ENCODE measurements at regions not wholly inside any gene's neighbourhood (a gene's known extent, or its start where the extent isn't known, plus 50 kb on each side); places are given as distances from the start of the nearest gene placed in this dataset.

DNA sequence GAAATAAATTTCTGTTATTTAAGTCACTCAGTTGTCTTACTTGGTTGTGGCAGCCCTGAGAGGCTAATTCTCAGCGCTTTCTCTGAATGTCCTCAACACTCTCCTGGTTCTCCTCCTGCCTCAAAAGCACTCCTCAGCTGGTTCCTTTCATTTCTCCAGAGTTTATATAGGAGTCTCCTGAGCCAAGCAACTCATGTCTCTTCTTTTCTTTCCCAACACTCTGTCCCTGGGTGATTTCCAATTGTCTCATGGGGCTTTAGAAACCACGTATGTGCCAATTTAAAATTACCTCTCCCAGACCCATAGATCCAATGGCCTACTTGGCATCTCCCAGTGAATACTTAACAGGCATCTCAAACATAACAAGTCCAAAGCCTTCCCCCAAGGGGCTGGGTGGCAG is 184.3 kb downstream of the TTC32 start:
- DNase-seq (ENCODE audit: low read depth), result no peak

DNA sequence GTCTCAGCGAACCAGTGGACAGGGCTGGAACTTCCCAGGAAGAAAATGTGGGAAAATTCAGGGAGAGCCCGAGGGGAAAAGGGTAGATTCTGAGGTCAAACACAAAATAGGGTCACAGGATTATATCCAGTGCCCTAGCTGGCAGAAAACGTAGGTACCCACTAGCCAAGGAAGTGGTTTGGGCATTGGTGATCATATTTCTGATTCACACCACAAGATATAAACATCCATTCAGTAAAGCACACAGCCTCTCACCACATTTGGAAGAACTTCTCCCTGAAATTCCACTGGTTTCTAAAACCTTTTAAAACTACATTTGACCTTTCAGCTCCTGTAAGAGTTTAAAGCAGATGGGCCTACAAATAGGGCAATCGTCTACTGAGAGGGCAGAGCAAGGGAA is 186.9 kb downstream of the TTC32 start:
- no peak for DNase-seq (ENCODE audit: low read depth)

DNA sequence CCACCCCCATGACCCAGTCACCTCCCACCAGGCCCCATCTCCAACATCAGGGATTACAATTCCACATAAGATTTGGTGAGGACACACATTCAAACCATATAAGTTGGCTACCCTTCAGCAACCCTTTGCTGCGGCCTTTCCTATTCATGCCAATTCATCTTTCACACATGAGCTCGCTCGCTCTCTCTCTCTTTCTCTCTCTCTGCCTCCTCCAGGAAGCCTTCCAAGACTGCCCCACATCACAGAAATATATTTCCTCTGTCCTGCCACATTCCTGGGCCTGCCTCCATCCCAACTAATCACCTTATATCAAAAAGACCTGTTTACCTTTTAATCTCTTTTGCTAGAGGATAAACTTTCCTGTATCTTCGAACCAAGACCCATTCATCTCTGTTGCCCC is 188.9 kb downstream of the TTC32 start:
- DNase-seq (ENCODE audit: low read depth), result no peak

- DNase-seq (ENCODE audit: low read depth), result no peak
Observed at GRCh38 chr2:19711470-19712372, 190.1 kb downstream of the TTC32 start.

DNA sequence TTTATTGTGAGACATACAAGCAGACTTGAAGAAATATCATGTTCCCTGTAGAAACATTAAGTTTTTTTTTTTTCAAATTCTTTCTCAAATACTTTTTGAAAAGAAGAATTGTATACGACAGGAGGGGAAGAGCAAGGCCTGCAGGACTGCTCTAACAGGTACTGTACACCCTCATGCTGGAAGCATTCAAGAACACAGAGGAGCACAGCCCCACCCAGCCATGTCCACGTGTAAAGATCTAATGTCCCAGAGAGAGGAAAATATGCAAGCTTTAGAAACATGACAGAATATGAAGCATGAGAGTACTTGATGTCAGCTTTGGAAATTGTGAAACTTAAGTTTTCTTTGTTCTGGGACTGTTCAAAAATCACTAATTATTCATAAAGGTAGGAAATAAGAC is 191.6 kb downstream of the TTC32 start:
- no peak for DNase-seq (ENCODE audit: low read depth)

DNA sequence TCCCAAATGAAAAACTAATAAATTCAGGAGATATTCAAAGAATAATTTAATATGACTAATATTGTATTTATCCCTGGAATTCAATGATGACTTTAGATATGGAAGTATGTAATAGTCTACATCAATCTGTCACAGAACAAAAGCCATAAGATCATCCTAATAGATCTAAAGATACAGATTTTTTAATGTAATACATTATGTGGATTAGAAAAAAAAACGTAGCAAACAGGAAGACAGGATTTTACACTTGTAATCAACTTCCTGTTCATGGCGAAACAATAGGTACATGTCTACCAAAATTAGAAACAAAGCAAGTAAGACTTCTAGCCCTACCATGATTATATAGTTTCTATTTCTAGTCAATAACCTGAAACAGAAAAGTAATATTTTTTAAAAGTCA is 192.2 kb downstream of the TTC32 start:
- no peak for DNase-seq (ENCODE audit: low read depth)

- no peak for DNase-seq (ENCODE audit: low read depth)
Observed at GRCh38 chr2:19708776-19709175, 193.0 kb downstream of the TTC32 start.

- no peak for DNase-seq (ENCODE audit: low read depth)
Observed at GRCh38 chr2:19706332-19706731, 195.5 kb downstream of the TTC32 start.

GRCh38 chr2:19702267-19702666 is 199.5 kb downstream of the TTC32 start:
- no peak for DNase-seq (ENCODE audit: low read depth)

GRCh38 chr2:19700861-19701585 is 200.8 kb downstream of the TTC32 start:
- DNase-seq (ENCODE audit: low read depth), result no peak

DNA sequence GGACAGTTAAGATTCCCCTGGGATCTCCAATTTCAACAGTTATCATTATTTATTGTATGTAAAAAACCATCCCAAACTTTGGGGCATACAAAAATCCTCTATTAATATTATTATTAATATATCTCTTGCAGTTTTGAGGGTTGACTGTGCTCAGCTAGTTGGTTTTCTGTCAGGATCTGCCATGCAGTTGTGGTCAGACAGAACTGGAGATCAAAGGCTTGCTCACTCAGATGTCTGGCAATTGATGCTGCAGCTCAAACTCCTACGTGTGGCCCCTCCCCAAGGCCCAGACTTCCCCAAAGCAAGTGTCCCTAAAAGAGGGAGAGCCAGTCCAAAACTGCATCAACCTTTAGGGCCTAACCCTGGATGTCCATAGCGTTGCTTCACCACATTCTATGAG is 204.7 kb downstream of the TTC32 start:
- DNase-seq (ENCODE audit: low read depth), result no peak

DNA sequence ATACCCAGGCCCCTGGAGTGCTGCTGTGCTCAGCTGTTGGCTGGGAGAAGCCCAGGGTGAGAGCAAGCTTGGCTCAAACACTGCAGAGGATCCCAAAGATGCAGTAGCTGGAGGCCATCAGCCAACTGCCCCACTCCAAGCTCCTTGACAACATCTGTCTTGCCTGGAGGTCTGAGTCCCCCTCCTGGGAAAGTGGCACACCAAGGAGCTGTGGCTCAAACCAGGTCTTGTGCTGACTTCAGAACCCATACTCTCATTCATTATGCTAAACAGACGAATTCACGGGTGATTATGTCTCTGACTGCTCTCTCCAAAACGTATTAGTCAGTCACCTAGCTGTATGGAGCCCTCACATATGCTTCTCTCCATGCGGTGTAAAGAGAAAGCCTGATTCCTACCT is 206.1 kb downstream of the TTC32 start:
- DNase-seq (ENCODE audit: low read depth), result no peak

GRCh38 chr2:19691892-19692291 is 209.9 kb downstream of the TTC32 start:
- DNase-seq (ENCODE audit: low read depth), result no peak

- no peak for DNase-seq (ENCODE audit: low read depth)
Observed at GRCh38 chr2:19690429-19690828, 211.4 kb downstream of the TTC32 start.

GRCh38 chr2:19689646-19690168 is 212.1 kb downstream of the TTC32 start:
- no peak for DNase-seq (ENCODE audit: low read depth)

GRCh38 chr2:19688059-19688458 is 213.7 kb downstream of the TTC32 start:
- DNase-seq (ENCODE audit: low read depth), result no peak

DNA sequence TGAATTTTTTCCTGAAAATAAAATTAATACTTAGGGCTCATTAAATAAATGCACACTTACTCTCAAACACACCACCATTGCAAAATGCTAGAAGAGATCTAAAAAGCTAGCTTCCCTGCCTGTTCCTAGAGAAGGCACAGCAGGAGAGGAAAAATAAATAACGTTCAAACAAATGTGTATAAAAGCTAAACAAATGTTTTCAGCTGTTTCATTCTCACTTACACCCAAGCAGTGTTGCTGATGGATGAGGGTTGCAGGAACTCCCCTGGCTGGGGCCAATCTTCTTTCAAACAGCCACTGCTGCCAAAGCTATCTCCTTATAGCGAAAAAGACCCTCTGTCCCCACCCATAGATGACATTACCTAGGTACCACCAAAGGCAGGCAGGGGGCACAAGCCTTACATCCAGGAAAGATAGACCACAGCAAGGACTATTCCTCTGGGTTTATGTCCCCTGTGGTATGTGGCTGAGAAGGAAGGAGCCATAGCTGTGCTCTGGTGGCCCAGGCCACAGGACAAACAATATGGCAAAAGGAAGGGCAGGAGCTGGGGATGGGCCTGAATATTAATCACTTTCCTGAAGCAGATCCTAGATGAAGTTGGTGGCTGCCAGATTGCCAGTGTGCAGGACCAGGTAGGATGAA is 214.6 kb downstream of the TTC32 start:
- no peak for DNase-seq (ENCODE audit: low read depth)

GRCh38 chr2:19686439-19686838 is 215.3 kb downstream of the TTC32 start:
- DNase-seq (ENCODE audit: low read depth), result no peak

GRCh38 chr2:19685731-19686130 is 216.1 kb downstream of the TTC32 start:
- DNase-seq (ENCODE audit: low read depth), result no peak

GRCh38 chr2:19684516-19684915 is 217.3 kb downstream of the TTC32 start:
- DNase-seq (ENCODE audit: low read depth), result no peak

- DNase-seq (ENCODE audit: low read depth), result no peak
Observed at GRCh38 chr2:19683556-19683955, 218.2 kb downstream of the TTC32 start.

GRCh38 chr2:19682493-19682892 is 219.3 kb downstream of the TTC32 start:
- no peak for DNase-seq (ENCODE audit: low read depth)

All from activated T-cell treated with anti-CD3 and anti-CD28 coated beads for 24 hours (primary cell).